Peyer's patch (tissue), 4 donors: ENCODE measurements at regions not wholly inside any gene's neighbourhood (a gene's known extent, or its start where the extent isn't known, plus 50 kb on each side); places are given as distances from the start of the nearest gene placed in this dataset.

Experiments used
- CTCF ChIP-seq, 6 experiments: fragments of 450-650 bp in 4 of 6; fragments of 200-600 bp in 2 of 6; sonication (generic) in 1 of 6; IDR thresholded peaks; one replicate each; pipeline ENCODE4 v1.5.1; 2017 to 2019; ENCODE audit warnings: antibody characterized with exemption in 6 of 6, mild to moderate bottlenecking in 3 of 6, moderate library complexity in 1 of 6
- POLR2A ChIP-seq, 2 donors: fragments of 450-650 bp; IDR thresholded peaks; one replicate each; pipeline ENCODE4 v1.5.1; 2017; ENCODE audit warnings: antibody characterized with exemption in 2 of 2, mild to moderate bottlenecking in 2 of 2, moderate library complexity in 2 of 2

- TF ChIP-seq POLR2A (IDR thresholded peaks at IDR 0.05) (no peak), CTCF (IDR thresholded peaks at IDR 0.05) (no peak)
Observed at GRCh38 chr12:111221062-111222026, 147.6 kb downstream of the PHETA1 start.
